Inflammatory macrophage treated with lipopolysaccharide for 1 hour (primary cell): ENCODE measurements at regions not wholly inside any gene's neighbourhood (a gene's known extent, or its start where the extent isn't known, plus 50 kb on each side); places are given as distances from the start of the nearest gene placed in this dataset.
A peak's percentile ranks its signal among the peaks of the same experiment; 100 is the strongest.
"Not testable (repeated sequence)": the region's sequence is repeated elsewhere in the genome, so short reads cannot be mapped to it uniquely, and the experiment has no call there.

Source experiments
- DNase-seq, 2 donors: peaks; one replicate each; pipeline ENCODE4 v3.0.0-alpha.2; 2020 to 2022

GRCh38 chr6:158920311-158920905 is 79.6 kb downstream of the RSPH3 start:
- no peak for DNase-seq

- no peak for DNase-seq
These were observed 80.1 kb downstream of the RSPH3 start for GRCh38 chr6:158919865-158920264.

GRCh38 chr6:158916617-158917016 is 83.4 kb downstream of the RSPH3 start:
- no peak for DNase-seq

GRCh38 chr6:158914923-158915322 is 85.1 kb downstream of the RSPH3 start:
- DNase-seq = no peak

GRCh38 chr6:158913580-158913979 is 86.4 kb downstream of the RSPH3 start:
- no peak for DNase-seq

GRCh38 chr6:158912655-158913054 is 87.3 kb downstream of the RSPH3 start:
- DNase-seq = no peak

- peak in 1 of 2 donors; percentile 30 for DNase-seq
These were observed 88.1 kb downstream of the RSPH3 start for GRCh38 chr6:158911746-158912480.

GRCh38 chr6:158910484-158911440 is 89.2 kb downstream of the RSPH3 start:
- DNase-seq = peak in 1 of 2 donors; percentile 38

GRCh38 chr6:158909938-158910337 is 90.1 kb downstream of the RSPH3 start:
- no peak for DNase-seq

GRCh38 chr6:158908606-158909005 is 89.4 kb upstream of the EZR start:
- DNase-seq = no peak

GRCh38 chr6:158907931-158908330 is 88.8 kb upstream of the EZR start:
- DNase-seq = no peak

GRCh38 chr6:158906926-158907325 is 87.8 kb upstream of the EZR start:
- no peak for DNase-seq

GRCh38 chr6:158905277-158905676 is 86.1 kb upstream of the EZR start:
- no peak for DNase-seq

- no peak for DNase-seq
These were observed 84.6 kb upstream of the EZR start for GRCh38 chr6:158903801-158904200.

GRCh38 chr6:158900663-158901312 is 81.6 kb upstream of the EZR start:
- DNase-seq = no peak

GRCh38 chr6:158897236-158897635 is 78.1 kb upstream of the EZR start:
- no peak for DNase-seq

- DNase-seq = no peak
These were observed 76.5 kb upstream of the EZR start for GRCh38 chr6:158895661-158896060.

- no peak for DNase-seq
These were observed 75.0 kb upstream of the EZR start for GRCh38 chr6:158894193-158894592.

- DNase-seq = no peak
These were observed 73.1 kb upstream of the EZR start for GRCh38 chr6:158892266-158892665.

- DNase-seq = not testable (repeated sequence)
These were observed 72.4 kb upstream of the EZR start for GRCh38 chr6:158891560-158891959.

- DNase-seq = not testable (repeated sequence)
These were observed 69.0 kb upstream of the EZR start for GRCh38 chr6:158888171-158888570.

- DNase-seq = not testable (repeated sequence)
These were observed 67.3 kb upstream of the EZR start for GRCh38 chr6:158886346-158886977.
